HG03439 (cell line): ENCODE measurements at regions not wholly inside any gene's neighbourhood (a gene's known extent, or its start where the extent isn't known, plus 50 kb on each side); places are given as distances from the start of the nearest gene placed in this dataset.
"Not testable (repeated sequence)": the region's sequence is repeated elsewhere in the genome, so short reads cannot be mapped to it uniquely, and the experiment has no call there.

Experiments
- ATAC-seq: cut with Tn5 transposase; IDR thresholded peaks from one replicate; pipeline ENCODE4 v1.9.1; 2021; ENCODE audit warnings: mild to moderate bottlenecking, moderate library complexity; ENCODE audit not compliant: unreplicated experiment

DNA sequence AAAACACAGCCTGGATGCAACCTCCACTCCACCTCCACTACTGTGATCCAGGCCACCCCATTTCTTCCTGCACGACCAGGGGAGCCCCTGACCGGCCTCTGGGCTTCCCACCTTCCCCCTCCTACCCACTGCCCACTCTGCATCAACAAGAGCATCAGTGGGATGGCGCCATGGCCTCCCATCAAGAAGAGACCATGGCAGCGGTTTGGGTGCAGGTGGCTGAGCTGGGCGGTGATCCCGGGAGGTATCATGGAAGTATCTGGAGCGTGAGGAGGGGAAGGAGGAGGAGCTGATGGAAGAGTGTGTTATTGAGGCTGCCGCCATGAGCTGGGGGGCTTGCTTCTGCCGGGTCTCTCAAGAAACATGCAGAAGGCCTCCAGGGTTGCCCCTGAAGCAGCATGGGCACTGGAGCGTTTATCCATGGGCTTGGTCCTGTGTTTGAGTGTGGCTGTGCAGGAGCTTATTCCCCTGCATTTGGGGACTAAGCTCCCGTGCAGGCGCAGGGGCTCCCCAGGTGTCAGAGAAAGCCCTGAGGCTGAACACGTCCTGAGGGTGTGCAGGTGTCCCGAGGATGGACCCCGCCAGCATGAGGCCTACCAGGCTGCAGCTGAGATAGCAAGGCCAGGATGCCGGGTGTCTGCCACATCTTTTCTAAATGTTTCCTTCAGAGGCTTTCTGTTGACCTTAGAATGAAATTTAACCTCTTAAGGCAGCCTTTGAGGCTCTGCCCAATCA lies 99.2 kb upstream of the PCBD1 start:
- no peak for ATAC-seq

DNA sequence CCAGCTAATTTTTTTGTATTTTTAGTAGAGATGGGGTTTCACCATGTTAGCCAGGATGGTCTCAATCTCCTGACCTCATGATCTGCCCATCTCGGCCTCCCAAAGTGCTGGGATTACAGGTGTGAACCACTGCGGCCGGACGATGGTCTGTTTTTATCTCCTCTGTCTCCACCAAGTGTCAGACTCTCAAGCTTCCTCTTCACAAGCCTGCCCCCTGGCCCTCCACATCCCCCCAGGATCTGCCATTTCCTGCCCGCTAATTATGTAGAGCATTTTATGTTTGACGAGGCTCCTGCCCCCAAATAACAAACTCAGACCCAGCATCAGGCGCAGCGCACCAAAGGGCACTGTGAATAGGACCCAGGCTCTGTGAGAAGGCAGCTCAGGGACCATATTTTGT lies 101.8 kb upstream of the PCBD1 start:
- ATAC-seq, result not testable (repeated sequence)

DNA sequence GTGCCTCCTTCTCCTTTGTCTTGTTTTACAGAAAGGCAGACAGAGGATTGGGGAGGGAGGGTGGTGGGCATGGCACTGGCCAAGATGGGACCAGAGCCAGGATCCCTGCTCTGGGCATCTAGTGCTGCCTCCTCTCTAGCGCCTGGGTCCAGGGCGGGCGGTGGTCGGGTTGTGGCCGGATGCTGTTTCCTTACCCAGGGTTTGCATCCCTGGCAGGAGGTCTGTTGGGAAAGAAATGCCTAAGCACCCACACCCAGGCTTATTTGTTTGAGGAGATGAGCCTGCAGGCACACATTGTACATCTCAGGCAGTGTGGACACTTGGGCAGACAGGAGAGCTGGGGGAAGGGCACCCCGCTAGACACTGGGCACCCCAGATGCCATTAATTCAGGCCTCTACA lies 102.3 kb upstream of the PCBD1 start:
- no peak for ATAC-seq

DNA sequence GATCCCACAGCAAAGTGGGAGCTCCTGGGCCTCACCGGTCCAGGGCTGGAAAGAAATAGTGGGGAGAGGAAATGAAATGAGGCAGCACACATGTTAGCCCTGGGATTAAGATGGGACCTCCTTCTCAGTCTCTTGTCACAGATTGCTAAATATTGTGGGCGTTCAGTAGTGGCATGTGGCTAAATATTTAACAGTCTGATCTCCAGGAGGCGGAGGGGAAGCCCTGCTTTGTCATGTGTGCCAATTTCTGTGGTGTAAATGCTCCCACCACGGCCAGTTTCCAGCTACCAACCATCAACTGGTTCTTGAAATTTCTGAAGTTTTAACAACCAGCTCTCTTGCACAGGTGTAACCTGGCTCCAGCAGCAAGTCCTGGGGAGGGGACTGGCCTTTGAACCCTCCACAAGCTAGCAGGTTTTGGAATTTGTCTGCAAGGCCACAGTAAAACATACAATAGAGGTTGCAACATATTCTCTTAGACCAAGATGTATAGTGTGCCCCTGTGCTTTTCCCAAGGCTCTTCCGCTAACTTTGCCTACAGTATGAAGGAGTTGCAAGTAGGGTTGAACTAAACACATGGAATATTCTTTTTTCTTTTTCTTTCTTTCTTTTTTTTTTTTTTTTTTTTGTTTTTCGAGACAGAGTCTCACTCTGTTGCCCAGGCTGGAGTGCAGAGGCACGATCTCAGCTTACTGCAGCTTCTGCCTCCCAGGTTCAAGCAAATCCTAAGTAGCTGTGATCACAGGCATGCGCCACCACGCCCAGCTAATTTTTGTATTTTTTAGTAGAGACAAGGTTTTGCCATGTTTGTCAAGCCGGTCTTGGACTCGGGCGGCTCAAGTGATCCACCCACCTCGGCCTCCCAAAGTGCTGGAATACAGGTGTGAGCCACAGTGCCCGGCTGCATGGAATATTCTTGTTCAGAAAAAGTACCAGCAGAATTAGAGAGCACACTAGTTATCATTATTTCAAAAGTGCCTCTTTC lies 103.1 kb upstream of the PCBD1 start:
- no peak for ATAC-seq

DNA sequence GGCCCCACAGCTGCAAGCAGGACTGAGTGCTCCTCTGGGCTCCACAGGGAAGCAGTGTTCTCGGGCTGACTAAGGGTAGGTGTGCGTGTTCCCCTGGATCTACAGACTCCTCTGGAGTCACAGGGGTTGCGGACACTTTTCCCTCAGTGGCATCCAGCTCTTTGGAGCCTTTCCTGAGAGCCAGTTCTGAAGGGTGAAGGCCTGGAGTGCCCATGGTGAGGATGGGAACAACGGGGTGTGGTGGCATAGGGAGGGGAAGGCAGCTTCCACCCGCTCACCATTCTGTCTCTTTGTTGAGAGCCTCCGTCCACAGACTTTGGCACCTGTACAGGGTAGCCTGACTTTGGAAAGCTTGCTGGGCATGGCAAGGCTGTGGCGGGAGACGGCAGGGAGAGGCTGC lies 104.1 kb upstream of the PCBD1 start:
- ATAC-seq, result no peak

DNA sequence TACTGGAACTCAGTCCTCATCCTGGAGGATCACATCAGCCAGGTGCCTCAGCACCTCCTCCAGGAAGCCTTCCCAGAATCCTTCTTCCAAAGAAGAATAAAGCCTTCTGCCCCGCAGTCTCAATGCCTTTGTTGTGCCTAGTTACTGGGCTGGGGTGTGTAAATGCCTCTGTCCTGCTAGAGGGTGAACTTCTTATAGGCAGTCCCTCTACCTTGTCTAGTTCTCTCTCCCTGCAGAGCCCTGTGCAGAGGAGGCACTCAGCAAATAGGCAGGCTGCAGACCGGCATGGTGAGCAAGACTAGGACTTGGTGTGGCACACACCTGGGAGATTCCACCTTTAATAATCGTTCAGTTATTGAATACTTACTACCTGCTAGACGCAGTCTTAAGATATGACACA lies 104.7 kb upstream of the PCBD1 start:
- no peak for ATAC-seq

DNA sequence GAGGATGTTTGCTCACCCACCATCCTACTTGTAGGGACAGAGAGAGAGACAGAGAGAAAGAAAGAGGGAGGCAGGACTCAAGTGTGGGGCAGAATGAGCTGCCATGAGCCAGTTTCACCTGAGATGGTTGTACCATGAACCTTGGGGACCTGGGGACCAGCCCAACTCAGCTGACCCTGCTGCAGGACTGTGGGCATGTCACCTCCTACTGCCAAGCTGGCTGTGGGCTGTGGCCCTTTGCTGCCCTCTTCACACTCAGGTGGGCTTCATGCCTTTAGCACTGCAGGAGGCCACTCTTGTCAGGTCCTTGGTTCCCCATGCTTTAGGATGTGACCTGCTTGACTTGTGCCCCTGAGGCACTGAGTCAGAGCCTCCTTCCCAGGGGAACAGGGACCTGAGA lies 108.2 kb upstream of the PCBD1 start:
- ATAC-seq, result no peak

DNA sequence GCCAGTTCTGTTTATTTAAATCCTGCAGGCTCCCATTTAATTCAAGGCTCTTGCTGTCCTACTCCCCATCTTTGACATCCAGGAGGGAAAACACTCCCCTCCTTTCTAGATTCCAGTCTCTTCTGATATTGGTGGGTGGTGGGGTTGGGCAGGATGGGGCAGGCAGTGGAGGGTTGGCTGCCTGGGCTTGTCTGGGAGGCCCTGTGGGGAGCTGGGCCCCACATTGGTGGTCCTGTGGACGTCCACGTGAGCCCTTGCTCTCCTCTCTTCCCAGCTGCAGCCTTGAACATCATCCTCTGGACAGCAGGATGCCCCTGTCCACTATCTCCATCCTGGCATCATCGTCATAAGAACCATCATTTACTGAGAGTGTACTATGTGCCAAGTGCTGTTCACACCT lies 108.9 kb upstream of the PCBD1 start:
- ATAC-seq, result no peak

DNA sequence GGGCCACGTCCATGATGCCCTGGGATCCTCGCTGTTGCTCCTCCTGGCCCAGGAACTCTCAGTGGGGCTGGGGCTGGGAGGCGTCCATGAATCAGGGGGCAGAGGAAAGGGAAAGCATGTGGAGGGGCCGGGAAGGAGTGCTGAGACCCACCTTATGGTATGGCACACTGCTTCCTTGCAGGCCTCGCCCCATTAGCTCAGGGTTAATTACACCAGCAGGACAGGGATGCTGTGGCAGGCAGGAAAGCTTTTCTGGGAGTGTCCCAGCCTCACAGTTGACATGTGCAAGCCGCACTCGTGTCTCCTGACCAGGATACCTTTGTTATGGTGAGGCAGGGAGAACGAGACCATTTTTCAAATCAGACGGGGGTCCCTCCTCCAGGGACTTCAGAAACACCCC lies 109.7 kb upstream of the PCBD1 start:
- ATAC-seq, result no peak

DNA sequence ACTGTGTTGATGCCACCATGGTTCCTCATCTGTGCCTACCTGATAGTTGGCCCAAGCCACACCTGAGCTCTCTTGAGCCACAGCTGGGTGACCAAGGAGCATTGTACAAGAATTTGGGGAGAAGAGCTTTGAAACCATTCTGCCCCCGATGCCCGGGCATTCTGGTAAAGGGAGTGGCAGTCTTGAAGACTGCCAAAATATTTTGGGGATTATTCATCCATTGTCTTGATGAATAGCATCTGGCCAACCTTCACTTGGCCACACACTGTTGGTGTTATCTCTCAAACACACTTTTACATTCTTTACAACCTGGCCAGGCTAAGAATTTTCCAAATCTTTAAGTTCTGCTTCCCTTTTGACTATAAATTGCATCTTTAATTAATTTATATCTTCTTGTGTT lies 113.1 kb upstream of the PCBD1 start:
- ATAC-seq, result no peak

DNA sequence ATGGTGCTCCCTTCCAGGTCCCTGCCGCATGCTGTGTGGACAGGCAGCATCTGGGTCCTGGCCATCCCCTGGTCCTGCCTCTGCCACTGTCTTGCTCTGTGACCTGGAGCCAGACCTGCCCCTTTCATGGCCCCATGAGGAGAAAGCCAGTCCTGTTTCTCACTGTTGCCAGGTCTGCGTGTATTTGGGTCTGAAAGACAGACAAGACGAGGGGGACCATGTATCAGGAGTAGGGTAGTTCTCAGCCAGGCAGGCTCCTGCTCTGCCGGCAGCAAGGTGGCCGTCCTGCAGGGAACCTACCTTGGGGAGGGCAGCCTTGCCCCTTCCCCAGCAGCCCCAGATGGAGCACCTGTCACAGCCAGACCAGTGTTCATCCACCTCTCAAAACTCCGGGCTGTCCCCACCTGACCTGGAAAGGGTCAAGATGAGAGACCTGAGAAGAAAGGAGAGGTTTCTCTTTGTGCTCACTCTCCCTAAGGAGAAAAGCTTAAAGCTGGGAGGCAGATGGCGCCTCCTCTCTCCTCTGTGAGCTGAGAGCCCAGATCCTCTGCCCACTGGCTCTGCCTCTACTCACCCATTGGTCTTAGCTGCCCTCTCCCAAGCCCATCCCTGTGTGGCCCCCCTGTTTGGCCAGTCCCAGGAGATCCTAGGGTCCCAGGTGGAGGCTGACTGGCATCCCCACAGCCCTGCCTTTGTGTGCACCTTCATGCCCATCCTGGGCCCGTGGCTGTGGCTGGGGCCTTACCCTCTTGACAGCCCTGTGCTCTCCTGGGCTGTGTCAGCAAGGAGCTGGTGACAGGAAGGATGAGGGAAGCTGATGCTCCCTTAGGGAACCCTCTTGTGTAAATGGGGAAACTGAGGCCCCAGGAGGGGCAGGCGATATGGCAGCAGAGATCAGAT lies 116.1 kb upstream of the PCBD1 start:
- no peak for ATAC-seq

DNA sequence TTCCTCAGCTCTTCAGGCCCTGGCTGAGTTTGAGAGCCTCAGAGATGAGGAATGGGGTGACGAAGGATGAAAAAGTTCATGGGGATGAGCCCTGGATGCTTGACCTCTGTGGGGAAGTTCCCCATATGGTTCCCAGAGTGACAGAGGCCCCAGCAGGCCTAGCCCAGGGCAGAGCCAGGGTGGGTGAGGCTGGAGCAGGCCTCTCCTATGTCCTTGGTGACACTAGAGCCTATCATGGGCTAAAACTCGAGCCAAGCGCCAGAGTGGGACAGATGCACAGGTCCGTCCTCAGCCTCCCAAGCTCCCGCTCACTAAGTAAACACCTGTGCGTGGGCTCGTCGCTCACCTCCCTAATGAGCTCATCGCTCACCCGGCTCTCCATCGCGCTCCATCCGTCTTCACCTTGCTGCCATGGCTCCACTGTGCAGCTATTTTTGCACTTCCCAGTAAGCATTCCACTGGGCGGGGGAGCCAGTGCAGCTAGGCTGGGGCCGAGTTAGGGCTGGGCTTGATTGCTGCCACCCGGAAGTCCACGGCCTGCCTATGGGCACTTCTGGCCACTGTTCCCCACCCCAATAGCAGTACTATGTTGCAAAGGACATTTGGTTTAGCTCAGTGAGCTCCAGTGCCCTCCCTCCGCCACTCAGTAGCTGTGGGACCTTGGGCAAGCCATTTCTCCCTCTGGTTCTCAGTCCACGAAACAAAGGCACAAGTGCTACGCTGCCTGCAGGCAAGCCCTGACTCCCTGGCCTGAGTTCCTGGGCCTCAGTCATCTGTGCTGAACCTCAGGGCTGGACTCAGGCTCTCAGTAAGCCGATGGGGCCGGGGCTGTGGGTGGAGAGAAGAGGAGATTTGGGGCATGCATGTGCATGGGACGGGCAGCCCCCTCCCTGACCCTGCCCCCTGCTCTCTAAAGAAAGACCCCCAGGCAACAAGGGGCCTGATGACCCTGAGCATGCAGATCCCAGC lies 117.3 kb upstream of the PCBD1 start:
- no peak for ATAC-seq

DNA sequence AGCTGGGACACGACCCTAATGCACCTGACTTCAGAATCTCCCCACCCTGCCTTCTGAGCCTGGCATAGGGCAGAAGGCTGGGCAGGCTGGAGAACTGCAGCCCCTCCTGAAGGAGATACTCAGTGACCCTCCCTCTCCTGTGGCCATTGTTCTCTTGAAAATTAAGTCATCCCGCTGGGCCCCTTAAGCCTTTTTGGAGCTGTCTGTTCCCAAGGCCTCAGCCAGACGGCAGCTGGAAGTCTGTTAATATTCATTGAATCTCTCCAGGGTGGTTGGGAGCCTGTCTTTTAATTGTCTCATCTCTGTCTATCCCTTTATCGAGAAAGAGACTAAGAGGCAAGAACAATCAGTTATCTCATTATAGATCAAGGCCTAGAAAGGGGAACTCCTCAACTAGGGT lies 118.1 kb upstream of the PCBD1 start:
- ATAC-seq, result no peak

DNA sequence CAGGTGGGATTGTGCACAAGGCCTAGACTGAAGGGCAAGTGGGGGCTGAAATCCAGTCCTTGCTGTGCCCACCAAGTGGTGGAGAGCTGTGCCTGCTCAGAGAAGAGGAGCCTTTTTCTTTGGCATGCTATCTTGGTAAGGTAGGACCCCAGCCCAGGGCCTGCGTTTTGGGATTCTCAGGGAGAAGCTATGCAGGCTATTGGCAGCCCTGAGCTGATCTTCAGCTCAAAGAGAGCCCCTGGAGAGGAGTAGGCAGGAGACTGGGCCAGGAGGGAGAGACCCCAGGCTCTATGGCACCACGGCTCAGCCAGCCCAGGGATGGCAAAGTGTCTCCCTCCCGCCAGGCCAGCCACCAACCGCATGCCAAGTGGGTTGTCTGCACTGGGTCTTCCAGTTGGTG lies 119.2 kb upstream of the PCBD1 start:
- no peak for ATAC-seq

DNA sequence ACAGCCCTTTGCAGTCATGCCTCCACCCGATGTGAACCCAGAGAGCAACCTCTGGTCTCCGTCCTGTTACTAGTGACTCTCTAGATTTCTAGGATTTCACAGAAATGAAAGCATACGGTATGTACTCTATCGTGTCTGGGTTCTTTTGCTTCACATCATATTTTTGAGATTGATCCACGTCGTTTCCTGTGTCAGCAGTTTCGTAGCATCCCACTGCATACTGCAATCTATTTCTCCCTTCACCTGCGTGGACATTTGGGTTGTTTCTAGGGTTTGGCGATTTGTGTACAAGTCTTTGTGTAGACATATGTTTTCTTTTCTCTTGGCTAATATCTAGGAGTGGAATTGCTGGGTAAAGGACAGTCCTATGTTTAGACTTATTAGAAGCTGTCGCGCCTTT lies 119.8 kb upstream of the PCBD1 start:
- ATAC-seq, result no peak

DNA sequence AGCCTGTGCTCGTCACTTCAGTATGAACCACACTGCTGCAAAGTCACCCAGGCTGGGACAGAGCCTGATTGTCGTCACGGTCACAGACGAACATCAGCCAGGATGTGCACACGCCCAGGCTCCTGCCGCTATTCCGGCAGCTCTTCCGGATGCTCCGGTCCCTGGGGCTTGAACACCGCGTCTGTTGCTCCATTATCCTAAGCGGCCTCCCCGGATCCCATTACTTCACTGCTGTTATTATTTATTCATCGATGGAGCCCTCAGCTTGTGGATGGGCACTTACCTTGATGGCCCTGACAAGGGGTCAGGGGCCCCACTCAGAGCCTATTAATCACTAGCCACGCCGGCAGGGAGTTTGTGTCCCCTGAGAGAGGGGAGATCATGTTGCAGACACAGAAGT lies 120.8 kb upstream of the PCBD1 start:
- no peak for ATAC-seq

DNA sequence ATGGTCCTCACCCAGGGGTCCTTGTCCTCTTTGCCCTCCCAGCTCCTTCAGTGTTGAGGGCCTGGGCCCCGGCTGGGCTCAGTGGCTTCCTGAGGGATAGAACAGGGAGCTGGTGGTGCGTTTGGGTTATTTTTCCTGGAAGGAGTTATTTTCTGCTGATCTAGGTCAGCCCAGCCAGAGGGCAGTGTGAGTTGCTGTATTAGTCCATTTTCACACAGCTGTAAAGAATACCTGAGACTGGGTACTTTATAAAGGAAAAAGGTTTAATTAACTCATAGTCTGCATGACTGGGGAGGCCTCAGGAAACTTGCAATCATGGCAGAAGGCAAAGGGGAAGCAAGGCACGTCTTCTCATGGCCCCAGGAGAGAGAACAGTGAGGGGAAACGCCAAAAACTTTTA lies 122.4 kb upstream of the PCBD1 start:
- ATAC-seq, result no peak

DNA sequence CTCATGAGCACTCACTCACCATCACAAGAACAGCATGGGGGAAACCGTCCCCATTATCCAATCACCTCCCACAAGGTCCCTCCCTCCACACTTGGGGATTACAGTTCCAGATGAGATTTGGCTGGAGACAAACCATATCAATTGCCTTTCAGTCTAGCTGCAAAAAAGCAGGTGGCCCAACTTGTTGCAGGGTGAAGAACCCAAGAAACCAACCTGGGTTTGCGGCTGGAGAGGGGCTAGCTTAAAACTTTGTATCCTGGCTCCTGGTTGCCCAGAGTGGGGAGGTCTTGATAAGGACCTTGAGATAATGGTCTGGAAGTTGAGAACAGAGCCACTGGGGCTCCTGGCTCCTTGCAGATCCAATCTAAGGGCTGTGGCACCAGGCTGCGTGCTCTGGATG lies 122.8 kb upstream of the PCBD1 start:
- ATAC-seq, result no peak

DNA sequence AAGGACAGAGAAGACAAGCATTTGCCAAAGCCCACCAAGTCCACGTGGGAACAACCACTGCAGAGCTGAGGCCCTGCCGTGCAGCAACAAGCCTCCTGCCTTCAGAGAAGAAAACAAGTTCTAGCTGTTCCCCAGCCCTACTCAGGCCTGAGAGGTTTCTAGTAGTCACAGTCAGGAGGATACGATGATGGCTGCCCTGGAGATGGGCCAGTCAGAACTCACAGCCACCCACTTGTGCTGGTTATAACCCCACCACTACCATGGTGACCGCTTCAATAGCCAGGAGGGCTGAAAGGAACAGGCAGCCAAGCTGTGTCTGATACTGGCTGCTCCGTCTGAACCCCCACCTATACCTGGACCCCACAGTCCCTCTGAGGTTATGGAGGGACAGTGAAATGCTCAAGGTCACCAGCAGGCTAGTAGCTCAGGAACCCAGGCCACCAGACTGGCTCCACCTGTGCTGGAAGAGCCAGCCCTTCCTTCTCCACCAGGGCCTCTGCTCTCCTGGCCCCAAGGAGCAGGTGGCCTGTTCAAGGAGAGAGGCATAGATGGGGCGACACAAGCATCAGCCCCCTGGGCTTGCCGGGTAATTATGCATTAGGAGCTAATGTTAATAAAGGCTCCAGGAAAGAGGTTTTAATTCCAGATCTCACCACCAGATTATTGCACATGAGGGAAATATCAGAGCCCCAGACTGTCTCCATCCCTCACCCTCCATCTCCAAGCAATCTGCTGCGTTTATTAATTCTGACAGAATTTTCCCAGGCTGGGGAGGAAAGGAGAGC lies 125.8 kb upstream of the PCBD1 start:
- no peak for ATAC-seq
